CD4-positive, alpha-beta T cell treated with Interleukin-6 at 100 ng/mL for 8 hours (primary cell): ENCODE measurements at regions not wholly inside any gene's neighbourhood (a gene's known extent, or its start where the extent isn't known, plus 50 kb on each side); places are given as distances from the start of the nearest gene placed in this dataset.

Experiments
- DNase-seq: peaks from one replicate; pipeline ENCODE4 v3.0.0-alpha.2; 2020; ENCODE audit warnings: mixed read lengths, low spot score

DNA sequence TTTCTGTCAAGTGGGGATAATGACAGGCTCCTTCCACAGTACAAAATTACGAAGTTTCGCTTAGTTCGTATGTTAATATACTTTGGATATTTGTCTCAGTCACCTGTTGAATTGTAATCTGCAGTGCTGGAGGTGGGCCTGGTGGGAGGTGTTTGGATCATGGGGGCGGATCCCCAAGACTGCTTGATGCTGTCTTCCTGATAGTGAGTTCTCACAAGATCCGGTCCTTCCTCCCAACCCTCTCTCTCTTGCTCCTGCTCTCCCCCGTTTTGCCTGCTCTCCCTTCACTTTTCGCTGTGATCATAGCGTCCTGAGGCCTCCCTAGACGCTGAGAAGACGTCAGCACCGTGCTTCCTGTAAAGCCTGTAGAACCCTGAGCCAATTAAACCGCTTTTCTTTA is 97.1 kb upstream of the EPB41L3 start:
- no peak for DNase-seq

- no peak for DNase-seq
Measured at GRCh38 chr18:5639131-5639530, 95.3 kb upstream of the EPB41L3 start.

GRCh38 chr18:5632041-5632440 is 88.2 kb upstream of the EPB41L3 start:
- no peak for DNase-seq

GRCh38 chr18:5630900-5631413 is 87.2 kb upstream of the EPB41L3 start:
- DNase-seq: no peak

DNA sequence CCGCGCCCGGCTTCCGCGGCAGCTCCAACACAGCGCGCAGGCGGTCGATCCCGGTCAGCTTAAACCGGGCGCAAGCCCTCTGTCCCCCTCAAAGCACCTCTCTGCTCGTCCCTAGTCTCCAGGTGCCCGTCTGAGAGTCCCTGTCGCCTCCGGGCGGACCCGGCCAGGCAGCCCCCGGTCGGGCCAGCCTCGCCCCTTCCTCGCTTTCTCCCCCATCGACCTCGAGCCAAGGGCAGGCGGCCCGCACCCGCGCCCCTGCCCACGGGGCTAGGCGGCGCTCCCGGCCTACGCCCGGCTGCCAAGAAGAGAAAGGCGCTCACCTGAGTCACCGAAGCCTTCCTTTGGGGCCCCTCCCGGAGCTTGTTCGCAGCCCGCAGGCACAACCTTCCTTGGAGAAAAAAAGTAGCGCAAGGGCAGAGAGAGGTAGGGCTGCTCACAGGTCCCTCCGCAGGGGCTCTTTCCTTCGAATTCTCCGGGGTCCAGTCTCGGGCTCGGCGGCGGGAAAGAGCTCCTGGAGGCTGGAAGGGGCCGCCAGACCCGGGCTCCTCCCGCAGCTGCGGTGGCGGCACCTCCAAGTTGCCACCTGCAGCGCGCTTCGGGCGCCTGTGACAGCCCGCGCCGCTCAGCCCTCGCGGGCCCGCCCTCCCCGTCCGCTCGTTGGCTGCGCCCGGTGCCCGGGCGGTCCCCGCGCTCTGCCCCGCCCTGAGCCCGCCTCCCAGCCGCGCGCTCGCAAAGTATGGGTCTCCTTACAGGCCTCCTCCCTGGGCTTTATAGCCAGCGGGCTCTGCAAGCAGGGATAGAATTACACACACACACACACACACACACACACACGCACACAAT is 86.5 kb upstream of the EPB41L3 start:
- DNase-seq: peak; percentile 15

GRCh38 chr18:5628512-5629255 is 84.9 kb upstream of the EPB41L3 start:
- DNase-seq: no peak

GRCh38 chr18:5627776-5628511 is 84.1 kb upstream of the EPB41L3 start:
- DNase-seq: no peak

GRCh38 chr18:5626130-5626880 is 82.5 kb upstream of the EPB41L3 start:
- no peak for DNase-seq

- no peak for DNase-seq
Measured at GRCh38 chr18:5625076-5625475, 81.3 kb upstream of the EPB41L3 start.

- no peak for DNase-seq
Measured at GRCh38 chr18:5622905-5623304, 79.1 kb upstream of the EPB41L3 start.

GRCh38 chr18:5620289-5620688 is 76.5 kb upstream of the EPB41L3 start:
- DNase-seq: no peak

GRCh38 chr18:5619376-5619775 is 75.6 kb upstream of the EPB41L3 start:
- no peak for DNase-seq

DNA sequence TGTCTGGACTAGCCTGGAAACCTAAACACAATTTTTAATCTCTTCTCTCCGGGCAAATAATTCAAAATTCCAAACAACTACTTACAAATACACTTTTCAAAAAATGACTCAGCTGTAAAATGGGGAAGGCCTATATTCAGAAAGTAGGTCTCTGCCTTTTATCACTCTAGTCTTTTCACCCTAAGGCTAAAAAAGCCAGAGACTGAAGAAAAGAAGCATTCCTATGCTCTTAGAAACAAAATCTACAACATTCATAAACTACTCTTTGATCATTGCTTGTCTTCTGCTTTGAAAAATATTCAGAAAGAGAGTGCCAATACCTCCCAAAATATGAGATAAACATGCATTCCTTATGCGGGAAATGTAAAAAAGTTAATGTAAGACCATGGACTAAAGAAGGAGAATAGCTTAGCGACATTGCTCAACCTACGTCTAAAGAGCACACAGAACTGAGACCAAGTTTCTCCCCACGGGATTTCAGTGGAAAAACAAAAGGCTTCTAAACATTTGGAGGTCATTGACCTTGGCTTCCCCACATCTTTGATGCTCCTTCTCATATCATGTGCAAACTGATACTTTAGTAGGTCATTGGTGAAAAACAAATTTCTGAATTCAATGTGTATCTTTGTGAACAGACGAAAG is 74.4 kb upstream of the EPB41L3 start:
- DNase-seq: no peak

DNA sequence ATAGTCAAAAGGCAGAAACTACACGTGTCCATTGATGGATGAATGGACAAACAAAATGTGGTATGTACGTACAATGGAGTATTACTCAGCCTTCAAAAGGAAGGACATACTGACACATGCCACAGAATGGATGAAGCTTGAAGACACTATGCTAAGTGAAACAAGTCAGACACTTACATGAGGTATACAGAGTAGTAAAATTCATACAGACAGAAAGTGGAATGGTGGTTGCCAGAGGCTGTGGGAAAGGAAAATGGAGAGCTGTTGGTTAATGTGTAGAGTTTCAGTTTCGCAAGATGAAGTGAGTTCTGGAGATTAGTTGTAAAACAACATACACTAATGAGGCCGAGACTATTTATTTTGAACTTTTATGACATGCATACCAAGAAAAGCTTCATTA is 67.4 kb upstream of the EPB41L3 start:
- DNase-seq: no peak

GRCh38 chr18:5608846-5609245 is 65.0 kb upstream of the EPB41L3 start:
- no peak for DNase-seq

GRCh38 chr18:5606951-5607350 is 63.2 kb upstream of the EPB41L3 start:
- no peak for DNase-seq

DNA sequence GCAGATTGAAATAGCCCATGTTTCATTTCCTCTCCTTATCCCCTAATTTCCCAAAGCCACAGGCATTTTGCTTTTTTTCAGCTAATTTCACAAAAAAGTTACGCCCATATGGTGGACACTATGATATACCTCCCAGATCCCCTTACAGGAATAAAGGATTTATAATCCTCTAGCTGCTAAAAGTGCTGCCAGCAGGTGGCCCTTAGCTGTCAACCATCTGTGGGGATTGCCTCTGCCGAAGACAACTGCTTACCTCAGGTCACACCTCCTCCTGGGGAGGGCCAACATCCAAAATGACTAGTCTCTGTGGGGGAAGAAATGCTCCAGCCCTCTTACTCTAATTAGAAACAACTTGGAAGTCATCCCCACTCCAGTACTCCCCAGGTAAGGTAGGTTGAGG is 61.0 kb upstream of the EPB41L3 start:
- DNase-seq: no peak

- no peak for DNase-seq
Measured at GRCh38 chr18:5603153-5603552, 59.4 kb upstream of the EPB41L3 start.

DNA sequence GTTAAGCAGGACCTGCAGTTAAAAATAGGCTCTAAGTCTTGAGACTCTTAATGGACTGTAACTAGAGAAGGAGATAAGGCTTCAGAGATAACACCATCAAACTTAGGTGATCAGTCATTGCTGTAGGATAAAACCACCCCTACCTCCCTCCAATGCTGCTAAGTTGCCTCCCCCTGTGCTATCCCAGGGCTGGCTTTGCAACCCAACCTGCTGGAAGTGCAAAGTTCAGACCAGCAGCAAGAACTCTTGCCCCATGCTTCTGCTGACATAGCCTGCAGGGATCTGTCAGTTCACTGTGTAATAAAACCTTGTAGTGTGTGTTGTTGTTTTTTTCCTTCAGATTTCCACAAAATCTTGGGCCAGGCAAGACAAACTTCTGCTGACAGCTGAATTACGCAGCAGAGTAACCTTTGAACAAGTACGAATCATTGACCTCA is 57.4 kb upstream of the EPB41L3 start:
- DNase-seq: no peak

DNA sequence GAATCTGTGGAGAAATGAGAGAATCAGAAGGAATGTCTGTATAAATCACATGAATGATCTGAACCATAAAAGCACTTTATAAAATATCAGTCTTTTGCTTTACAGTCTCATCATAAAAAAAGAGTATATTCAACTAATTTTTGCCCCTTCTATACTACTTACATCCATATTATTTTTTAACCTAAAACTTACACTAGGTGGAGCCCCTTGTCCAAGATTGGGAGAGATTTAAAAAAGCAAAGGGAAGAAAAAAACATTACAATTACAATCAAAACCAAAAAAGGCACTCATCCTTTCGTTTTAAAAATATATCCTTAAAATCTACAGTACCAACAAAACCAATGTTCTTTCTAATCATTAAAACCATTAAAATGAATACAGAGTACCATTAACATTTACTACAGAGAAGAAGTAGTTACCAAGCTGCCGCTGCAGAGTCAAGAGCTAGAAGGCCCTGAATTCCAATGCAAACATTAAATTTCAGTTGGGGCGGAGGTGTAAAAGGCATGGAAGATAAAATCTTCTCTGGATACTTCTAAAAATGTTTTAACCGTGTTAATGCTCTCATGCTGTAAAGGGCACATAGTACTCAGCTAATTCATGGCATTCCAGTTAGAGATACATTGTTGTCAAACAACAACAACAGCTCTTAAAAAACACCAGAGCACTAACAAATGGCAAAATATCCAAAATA is 56.7 kb upstream of the EPB41L3 start:
- DNase-seq: no peak

GRCh38 chr18:5596585-5596984 is 52.8 kb upstream of the EPB41L3 start:
- DNase-seq: no peak
